ENCODE measurements at regions not wholly inside any gene's neighbourhood (a gene's known extent, or its start where the extent isn't known, plus 50 kb on each side); places are given as distances from the start of the nearest gene placed in this dataset.

DNA sequence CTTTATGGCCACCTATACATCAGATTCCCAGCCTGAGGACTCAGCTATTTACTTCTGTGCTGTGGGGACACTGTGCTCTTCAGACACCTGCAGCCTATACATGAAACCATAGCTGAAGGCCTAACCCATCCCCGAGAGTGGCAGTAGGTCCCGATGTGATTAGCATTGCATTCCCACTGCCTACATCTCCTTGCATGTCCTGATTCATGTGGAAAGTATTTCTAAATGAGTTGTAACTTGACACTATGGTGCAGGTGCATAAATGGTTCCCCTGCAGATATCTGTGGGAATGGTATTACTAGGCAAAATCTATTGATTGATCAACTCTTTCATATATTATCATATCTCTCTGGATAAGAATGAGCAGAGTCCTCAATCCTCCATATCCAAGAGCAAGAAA, 433.5 kb downstream of the DAD1 start:
- Histone ChIP-seq H3K4me3 (ENCODE audit: extremely low read depth in 1 of 4, insufficient read depth in 2 of 4, low read depth in 3 of 4, low read length in 4 of 4) (no peak overlapping the region), H3K9me3 (ENCODE audit: insufficient read depth in 2 of 2, low read depth in 1 of 2, low read length in 1 of 2) (peaks cover 18% of the 10 kb centered on the region in 2 experiments; a peak in 3 of 4 replicates), H3K4ac (replicated peaks; ENCODE audit: insufficient read length, low read depth, low read length) (no peak overlapping the region), H4K5ac (ENCODE audit: insufficient read length, low read depth, low read length) (no peak overlapping the region), H2AFZ (ENCODE audit: low read length) (no peak overlapping the region), H2BK120ac (replicated peaks; ENCODE audit: low read depth, low read length) (no peak overlapping the region), H3K4me2 (ENCODE audit: insufficient read depth in 1 of 2, low read depth in 2 of 2, low read length in 2 of 2) (no peak overlapping the region), H2BK5ac (ENCODE audit: low read depth, low read length) (no peak overlapping the region), H2BK15ac (ENCODE audit: low read length) (no peak overlapping the region), H2BK12ac (ENCODE audit: low read depth, low read length) (no peak overlapping the region), H3K56ac (replicated peaks; ENCODE audit: insufficient read length, low read depth, low read length) (no peak overlapping the region), H3K79me2 (ENCODE audit: control insufficient read depth in 1 of 2, insufficient read depth in 2 of 2, low read length in 2 of 2) (no peaks in the 10 kb centered on the region), H3K4me1 (replicated peaks in 1 of 4; ENCODE audit: control insufficient read depth in 3 of 4, insufficient read depth in 4 of 4, low read length in 3 of 4) (no peaks in the 10 kb centered on the region), H3K14ac (ENCODE audit: insufficient read length) (no peak overlapping the region), H3K27me3 (replicated peaks in 1 of 4; ENCODE audit: control insufficient read depth in 3 of 4, extremely low read depth in 1 of 4, insufficient read depth in 3 of 4, low read length in 3 of 4) (no peaks in the 10 kb centered on the region), H3K23ac (ENCODE audit: insufficient read length) (no peak overlapping the region), H3K9ac (replicated peaks in 1 of 4; ENCODE audit: extremely low read depth in 1 of 4, low read depth in 3 of 4, low read length in 3 of 4) (no peak overlapping the region), H2BK20ac (ENCODE audit: low read length) (no peak overlapping the region), H3K79me1 (ENCODE audit: low read depth, low read length) (no peaks in the 10 kb centered on the region), H4K8ac (ENCODE audit: extremely low read depth, insufficient read depth, low read length) (no peak overlapping the region), H3K36me3 (ENCODE audit: control insufficient read depth in 2 of 4, insufficient read depth in 4 of 4, low read length in 3 of 4) (no peaks in the 10 kb centered on the region), H4K20me1 (replicated peaks in 1 of 2; ENCODE audit: control insufficient read depth in 1 of 2, insufficient read depth in 2 of 2, low read length in 2 of 2) (no peaks in the 10 kb centered on the region), H4K91ac (replicated peaks; ENCODE audit: insufficient read length, low read length) (no peak overlapping the region), H3K27ac (ENCODE audit: low read depth, low read length) (no peak overlapping the region), H2AK5ac (ENCODE audit: low read depth, low read length) (no peak overlapping the region), H3K23me2 (ENCODE audit: low read depth, low read length) (no peaks in the 10 kb centered on the region), H3K18ac (ENCODE audit: extremely low read depth, low read length) (no peak overlapping the region)
- 93% methylated on average over 2 of the region's 2 CpGs; no CpG with 5 or more reads in 1 of the 2 experiments for WGBS, 2 experiments (ENCODE audit: extremely low coverage in 1 of 2, insufficient coverage in 1 of 2, insufficient read length in 1 of 2, insufficient replicate concordance in 2 of 2, low coverage in 1 of 2, low lambda C conversion rate in 2 of 2, missing lambda C conversion rate in 1 of 2)
- POLR2A ChIA-PET (ENCODE audit: partially characterized antibody) = interaction anchor here (0.6 kb wide), 1 partner anchor 250 kb away, joined by 3 read pairs; no protein-coding TSS in a partner anchor
- CTCF ChIA-PET (ENCODE audit: partially characterized antibody) = interaction anchor here (0.6 to 1.2 kb wide), 2 partner anchors 25 to 161 kb away, joined by 3 read pairs; no protein-coding TSS in a partner anchor
- FAIRE-seq (no peak), DNase-seq (ENCODE audit: low read depth in 1 of 2, low spot score in 2 of 2) (no peak)
- TF ChIP-seq RBBP5 (IDR thresholded peaks at IDR 0.05; ENCODE audit: borderline replicate concordance, low read depth, low read length) (no peak), KDM1A (IDR thresholded peaks at IDR 0.05; ENCODE audit: borderline replicate concordance, low read length) (no peak), TBP (IDR thresholded peaks at IDR 0.05; ENCODE audit: low read depth, low read length) (no peak), CTBP2 (IDR thresholded peaks at IDR 0.05; ENCODE audit: borderline replicate concordance, insufficient read depth, insufficient read length, low read length) (no peak), SP4 (IDR thresholded peaks at IDR 0.05; ENCODE audit: low read length) (no peak), SAP30 (IDR thresholded peaks at IDR 0.05; ENCODE audit: insufficient read depth, insufficient replicate concordance, low read length) (no peak), SIX5 (IDR thresholded peaks at IDR 0.05; ENCODE audit: low read depth, low read length) (no peak), RXRA (IDR thresholded peaks at IDR 0.05; ENCODE audit: insufficient read depth, low read depth, low read length) (no peak)
- TF ChIP-seq, protein P1, sequence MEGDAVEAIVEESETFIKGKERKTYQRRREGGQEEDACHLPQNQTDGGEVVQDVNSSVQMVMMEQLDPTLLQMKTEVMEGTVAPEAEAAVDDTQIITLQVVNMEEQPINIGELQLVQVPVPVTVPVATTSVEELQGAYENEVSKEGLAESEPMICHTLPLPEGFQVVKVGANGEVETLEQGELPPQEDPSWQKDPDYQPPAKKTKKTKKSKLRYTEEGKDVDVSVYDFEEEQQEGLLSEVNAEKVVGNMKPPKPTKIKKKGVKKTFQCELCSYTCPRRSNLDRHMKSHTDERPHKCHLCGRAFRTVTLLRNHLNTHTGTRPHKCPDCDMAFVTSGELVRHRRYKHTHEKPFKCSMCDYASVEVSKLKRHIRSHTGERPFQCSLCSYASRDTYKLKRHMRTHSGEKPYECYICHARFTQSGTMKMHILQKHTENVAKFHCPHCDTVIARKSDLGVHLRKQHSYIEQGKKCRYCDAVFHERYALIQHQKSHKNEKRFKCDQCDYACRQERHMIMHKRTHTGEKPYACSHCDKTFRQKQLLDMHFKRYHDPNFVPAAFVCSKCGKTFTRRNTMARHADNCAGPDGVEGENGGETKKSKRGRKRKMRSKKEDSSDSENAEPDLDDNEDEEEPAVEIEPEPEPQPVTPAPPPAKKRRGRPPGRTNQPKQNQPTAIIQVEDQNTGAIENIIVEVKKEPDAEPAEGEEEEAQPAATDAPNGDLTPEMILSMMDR (IDR thresholded peaks at IDR 0.05; ENCODE audit: control extremely low read depth in 1 of 3, insufficient read depth in 1 of 3, low read depth in 1 of 3, low read length in 3 of 3) = no peak
